GM19372 (cell line): ENCODE measurements at regions not wholly inside any gene's neighbourhood (a gene's known extent, or its start where the extent isn't known, plus 50 kb on each side); places are given as distances from the start of the nearest gene placed in this dataset.

Experiments used
- ATAC-seq: cut with Tn5 transposase; IDR thresholded peaks from one replicate; pipeline ENCODE4 v1.9.1; 2021; ENCODE audit warnings: mild to moderate bottlenecking, low read depth, moderate library complexity; ENCODE audit not compliant: unreplicated experiment

- no peak for ATAC-seq
Observed at GRCh38 chr20:58112017-58112781, 116.3 kb downstream of the ANKRD60 start.

GRCh38 chr20:58111310-58112016 lies 117.0 kb downstream of the ANKRD60 start:
- ATAC-seq = no peak

GRCh38 chr20:58109918-58110635 lies 118.4 kb downstream of the ANKRD60 start:
- ATAC-seq = no peak

GRCh38 chr20:58109126-58109880 lies 119.2 kb downstream of the ANKRD60 start:
- ATAC-seq = no peak

GRCh38 chr20:58107533-58107932 lies 120.9 kb downstream of the ANKRD60 start:
- ATAC-seq = no peak

GRCh38 chr20:58106143-58106750 lies 122.2 kb downstream of the ANKRD60 start:
- ATAC-seq = no peak

GRCh38 chr20:58103961-58104360 lies 124.5 kb downstream of the ANKRD60 start:
- no peak for ATAC-seq

- ATAC-seq = no peak
Observed at GRCh38 chr20:58103517-58103904, 124.9 kb downstream of the ANKRD60 start.

- ATAC-seq = no peak
Observed at GRCh38 chr20:58102744-58103516, 125.5 kb downstream of the ANKRD60 start.

GRCh38 chr20:58102261-58102660 lies 126.2 kb downstream of the ANKRD60 start:
- ATAC-seq = no peak

- no peak for ATAC-seq
Observed at GRCh38 chr20:58100731-58101356, 127.6 kb downstream of the ANKRD60 start.

- ATAC-seq = no peak
Observed at GRCh38 chr20:58099956-58100730, 128.3 kb downstream of the ANKRD60 start.

GRCh38 chr20:58099291-58099935 lies 129.0 kb downstream of the ANKRD60 start:
- ATAC-seq = no peak

- no peak for ATAC-seq
Observed at GRCh38 chr20:58098571-58098970, 129.9 kb downstream of the ANKRD60 start.

- ATAC-seq = no peak
Observed at GRCh38 chr20:58097943-58098342, 130.5 kb downstream of the ANKRD60 start.

- no peak for ATAC-seq
Observed at GRCh38 chr20:58097429-58097828, 131.0 kb downstream of the ANKRD60 start.

GRCh38 chr20:58096880-58097423 lies 131.5 kb downstream of the ANKRD60 start:
- no peak for ATAC-seq
